ENCODE measurements at regions not wholly inside any gene's neighbourhood (a gene's known extent, or its start where the extent isn't known, plus 50 kb on each side); places are given as distances from the start of the nearest gene placed in this dataset.

- DNase-seq = no peak
Measured at GRCh38 chr17:73757420-73757819, 113.2 kb upstream of the SDK2 start.

- no peak for DNase-seq
Measured at GRCh38 chr17:73758245-73758644, 114.0 kb upstream of the SDK2 start.

- DNase-seq = no peak
Measured at GRCh38 chr17:73759324-73759723, 115.1 kb upstream of the SDK2 start.

- no peak for DNase-seq
Measured at GRCh38 chr17:73759734-73760438, 115.6 kb upstream of the SDK2 start.

- no peak for DNase-seq
Measured at GRCh38 chr17:73760439-73760758, 116.2 kb upstream of the SDK2 start.

- DNase-seq = no peak
Measured at GRCh38 chr17:73765824-73766563, 121.7 kb upstream of the SDK2 start.

- DNase-seq = no peak
Measured at GRCh38 chr17:73767696-73768095, 123.5 kb upstream of the SDK2 start.

GRCh38 chr17:73768691-73769090, 124.4 kb upstream of the SDK2 start:
- no peak for DNase-seq

- no peak for DNase-seq
Measured at GRCh38 chr17:73769479-73769878, 125.2 kb upstream of the SDK2 start.

- DNase-seq = peak; percentile 49
Measured at GRCh38 chr17:73770115-73770848, 126.0 kb upstream of the SDK2 start.

- no peak for DNase-seq
Measured at GRCh38 chr17:73770849-73771229, 126.6 kb upstream of the SDK2 start.

GRCh38 chr17:73772107-73772705, 128.0 kb upstream of the SDK2 start:
- no peak for DNase-seq

GRCh38 chr17:73773702-73774101, 129.5 kb upstream of the SDK2 start:
- DNase-seq = no peak

- DNase-seq = no peak
Measured at GRCh38 chr17:73774852-73775251, 130.6 kb upstream of the SDK2 start.

- no peak for DNase-seq
Measured at GRCh38 chr17:73776351-73777130, 132.3 kb upstream of the SDK2 start.

- DNase-seq = no peak
Measured at GRCh38 chr17:73777131-73777449, 132.8 kb upstream of the SDK2 start.

- DNase-seq = no peak
Measured at GRCh38 chr17:73782231-73782630, 138.0 kb upstream of the SDK2 start.

- no peak for DNase-seq
Measured at GRCh38 chr17:73782641-73783381, 138.6 kb upstream of the SDK2 start.

- DNase-seq = no peak
Measured at GRCh38 chr17:73783382-73783766, 139.1 kb upstream of the SDK2 start.

- no peak for DNase-seq
Measured at GRCh38 chr17:73783945-73784603, 139.8 kb upstream of the SDK2 start.

GRCh38 chr17:73785496-73785895, 141.3 kb upstream of the SDK2 start:
- no peak for DNase-seq

Measured in kidney glomerular epithelial cell (primary cell).